H1 (cell line): ENCODE measurements at regions not wholly inside any gene's neighbourhood (a gene's known extent, or its start where the extent isn't known, plus 50 kb on each side); places are given as distances from the start of the nearest gene placed in this dataset.

ENCODE experiments used
- CTCF ChIA-PET: fragments of 300-600 bp; sonication (Branson Sonifier 250); formaldehyde crosslinking; loops from one replicate; lab custom pipeline; 2021; ENCODE audit not compliant: partially characterized antibody; lab: Charles Lee
- POLR2A ChIA-PET: fragments of 300-600 bp; sonication (Branson Sonifier 250); formaldehyde crosslinking; loops from one replicate; lab custom pipeline; 2021; ENCODE audit warnings: inconsistent platforms; ENCODE audit not compliant: partially characterized antibody; lab: Charles Lee
- DNase-seq, 2 experiments: peaks; one replicate each; pipeline versions ENCODE4 v3.0.0 to v3.0.0-alpha.2; 2010 to 2022; ENCODE audit warnings: low spot score in 2 of 2, low read depth in 1 of 2, mixed read lengths in 1 of 2
- FAIRE-seq: peaks from 2 replicates; lab custom pipeline; 2011; peaks lifted over from hg19 to GRCh38; lab: Jason Lieb, UNC
- H2AFZ ChIP-seq: 2 replicates; pipeline ENCODE4 v1.8.1; 2012; ENCODE audit warnings: low read length, inconsistent platforms
- H2AK5ac ChIP-seq: 2 replicates; pipeline ENCODE4 v1.6.1; 2013; ENCODE audit warnings: low read depth, low read length
- H2BK120ac ChIP-seq: replicated peaks from 2 replicates; pipeline ENCODE3; 2013; ENCODE audit warnings: low read depth, low read length, inconsistent platforms
- H2BK12ac ChIP-seq: 2 replicates; pipeline ENCODE4 v1.6.1; 2013; ENCODE audit warnings: low read depth, low read length
- H2BK15ac ChIP-seq: 2 replicates; pipeline ENCODE4 v1.6.1; 2013; ENCODE audit warnings: low read length
- H2BK20ac ChIP-seq: 2 replicates; pipeline ENCODE4 v1.6.1; 2013; ENCODE audit warnings: low read length
- H2BK5ac ChIP-seq: 2 replicates; pipeline ENCODE4 v1.6.1; 2013; ENCODE audit warnings: low read depth, low read length
- H3K14ac ChIP-seq: 2 replicates; pipeline ENCODE4 v1.6.1; 2013; ENCODE audit warnings: inconsistent platforms; ENCODE audit not compliant: insufficient read length
- H3K18ac ChIP-seq: 2 replicates; pipeline ENCODE4 v1.6.1; 2013; ENCODE audit warnings: low read length; ENCODE audit errors: extremely low read depth
- H3K23ac ChIP-seq: 2 replicates; pipeline ENCODE4 v1.6.1; 2013; ENCODE audit warnings: inconsistent platforms; ENCODE audit not compliant: insufficient read length
- H3K23me2 ChIP-seq: 2 replicates; pipeline ENCODE4 v1.6.1; 2013; ENCODE audit warnings: low read depth, low read length
- H3K27ac ChIP-seq: 2 replicates; pipeline ENCODE4 v1.6.1; 2011; ENCODE audit warnings: low read depth, low read length, inconsistent platforms
- H3K27me3 ChIP-seq, 4 experiments: replicated peaks in 1 of 4; 1 replicate in 1 of 4; 2 replicates in 3 of 4; pipeline versions ENCODE4 v1.6.1 to v1.8.1; 2011 to 2013; ENCODE audit warnings: low read length in 3 of 4, mild to moderate bottlenecking in 3 of 4, inconsistent platforms in 2 of 4, mixed read lengths in 2 of 4, moderate library complexity in 1 of 4; ENCODE audit not compliant: control insufficient read depth in 3 of 4, insufficient read depth in 3 of 4; ENCODE audit errors: extremely low read depth in 1 of 4
- H3K36me3 ChIP-seq, 4 experiments: 2 replicates each; pipeline versions ENCODE4 v1.6.1 to v1.8.1; 2011 to 2013; ENCODE audit warnings: mild to moderate bottlenecking in 4 of 4, low read length in 3 of 4, moderate library complexity in 2 of 4, control low read depth in 1 of 4, inconsistent platforms in 1 of 4; ENCODE audit not compliant: insufficient read depth in 4 of 4, control insufficient read depth in 2 of 4
- H3K4ac ChIP-seq: replicated peaks from 2 replicates; pipeline ENCODE3; 2013; ENCODE audit warnings: low read length, low read depth, mixed read lengths, inconsistent platforms; ENCODE audit not compliant: insufficient read length
- H3K4me1 ChIP-seq, 4 experiments: replicated peaks in 1 of 4; 1 replicate in 1 of 4; 2 replicates in 3 of 4; pipeline versions ENCODE4 v1.6.1 to v1.8.1; 2011 to 2013; ENCODE audit warnings: low read length in 3 of 4, inconsistent platforms in 2 of 4, mixed read lengths in 1 of 4; ENCODE audit not compliant: insufficient read depth in 4 of 4, control insufficient read depth in 3 of 4
- H3K4me2 ChIP-seq, 2 experiments: 2 replicates each; pipeline versions ENCODE4 v1.6.1 to v1.8.1; 2011 to 2013; ENCODE audit warnings: low read depth in 2 of 2, low read length in 2 of 2, control low read depth in 1 of 2, inconsistent platforms in 1 of 2, mild to moderate bottlenecking in 1 of 2; ENCODE audit not compliant: insufficient read depth in 1 of 2
- H3K4me3 ChIP-seq, 4 experiments: fragments of 200-600, 300-600 bp in 1 of 4; sonication (generic), shearing (Covaris generic), sonication (Bioruptor Twin) in 1 of 4; 2 replicates each; pipeline versions ENCODE4 v1.5.1 to v1.8.1; 2011 to 2016; ENCODE audit warnings: low read length in 4 of 4, low read depth in 3 of 4, control low read depth in 2 of 4, inconsistent platforms in 2 of 4, mild to moderate bottlenecking in 2 of 4, mixed read lengths in 1 of 4, moderate library complexity in 1 of 4; ENCODE audit not compliant: insufficient read depth in 2 of 4; ENCODE audit errors: extremely low read depth in 1 of 4
- H3K56ac ChIP-seq: replicated peaks from 2 replicates; pipeline ENCODE3; 2013; ENCODE audit warnings: low read depth, mild to moderate bottlenecking, mixed read lengths, low read length, inconsistent platforms; ENCODE audit not compliant: insufficient read length
- H3K79me1 ChIP-seq: 2 replicates; pipeline ENCODE4 v1.6.1; 2013; ENCODE audit warnings: low read depth, low read length, control low read depth
- H3K79me2 ChIP-seq, 2 experiments: 2 replicates each; pipeline versions ENCODE4 v1.6.1 to v1.8.1; 2012 to 2013; ENCODE audit warnings: low read length in 2 of 2, mild to moderate bottlenecking in 2 of 2, inconsistent platforms in 1 of 2; ENCODE audit not compliant: insufficient read depth in 2 of 2, control insufficient read depth in 1 of 2
- H3K9ac ChIP-seq, 4 experiments: replicated peaks in 1 of 4; 1 replicate in 1 of 4; 2 replicates in 3 of 4; pipeline versions ENCODE4 v1.6.1 to v1.8.1; 2011 to 2013; ENCODE audit warnings: low read depth in 3 of 4, low read length in 3 of 4, control low read depth in 2 of 4, mild to moderate bottlenecking in 2 of 4, moderate library complexity in 2 of 4, inconsistent platforms in 1 of 4; ENCODE audit errors: extremely low read depth in 1 of 4
- H3K9me3 ChIP-seq, 2 experiments: 2 replicates each; pipeline versions ENCODE4 v1.6.1 to v1.8.1; 2012 to 2013; ENCODE audit warnings: mild to moderate bottlenecking in 2 of 2, moderate library complexity in 2 of 2, control low read depth in 1 of 2, inconsistent platforms in 1 of 2, low read depth in 1 of 2, low read length in 1 of 2, mixed read lengths in 1 of 2; ENCODE audit not compliant: insufficient read depth in 2 of 2
- H4K20me1 ChIP-seq, 2 experiments: replicated peaks in 1 of 2; 2 replicates each; pipeline versions ENCODE3 to v1.8.1; 2011 to 2013; ENCODE audit warnings: inconsistent platforms in 2 of 2, low read length in 2 of 2, mild to moderate bottlenecking in 1 of 2; ENCODE audit not compliant: insufficient read depth in 2 of 2, control insufficient read depth in 1 of 2
- H4K5ac ChIP-seq: 2 replicates; pipeline ENCODE4 v1.6.1; 2013; ENCODE audit warnings: low read length, low read depth, mixed read lengths, inconsistent platforms; ENCODE audit not compliant: insufficient read length
- H4K8ac ChIP-seq: 2 replicates; pipeline ENCODE4 v1.8.0; 2013; ENCODE audit warnings: mild to moderate bottlenecking, moderate library complexity, low read length, inconsistent platforms; ENCODE audit not compliant: insufficient read depth; ENCODE audit errors: extremely low read depth
- H4K91ac ChIP-seq: replicated peaks from 2 replicates; pipeline ENCODE3; 2013; ENCODE audit warnings: low read length, mixed read lengths, inconsistent platforms; ENCODE audit not compliant: insufficient read length
- RBBP5 ChIP-seq: IDR thresholded peaks from 2 replicates; pipeline ENCODE4 v1.7.1; 2012; ENCODE audit warnings: low read depth, mild to moderate bottlenecking, inconsistent platforms, low read length, moderate library complexity, borderline replicate concordance
- ZNF274 ChIP-seq: IDR thresholded peaks from 2 replicates; pipeline ENCODE4 v1.7.0; 2012; ENCODE audit warnings: low read length, borderline replicate concordance; ENCODE audit errors: extremely low read depth
- WGBS, 2 experiments: shearing (Covaris generic) in 1 of 2; methylation state at CpG; one replicate each; pipeline versions ENCODE4 v1.1.6 to v1.1.7; 2013 to 2015; ENCODE audit warnings: low lambda C conversion rate in 2 of 2, mixed read lengths in 2 of 2, inconsistent platforms in 1 of 2, low coverage in 1 of 2, missing lambda C conversion rate in 1 of 2; ENCODE audit not compliant: insufficient replicate concordance in 2 of 2, insufficient coverage in 1 of 2, insufficient read length in 1 of 2; ENCODE audit errors: extremely low coverage in 1 of 2, missing lambda C conversion rate in 1 of 2; 5-methylcytosine and 5-hydroxymethylcytosine counted together

DNA sequence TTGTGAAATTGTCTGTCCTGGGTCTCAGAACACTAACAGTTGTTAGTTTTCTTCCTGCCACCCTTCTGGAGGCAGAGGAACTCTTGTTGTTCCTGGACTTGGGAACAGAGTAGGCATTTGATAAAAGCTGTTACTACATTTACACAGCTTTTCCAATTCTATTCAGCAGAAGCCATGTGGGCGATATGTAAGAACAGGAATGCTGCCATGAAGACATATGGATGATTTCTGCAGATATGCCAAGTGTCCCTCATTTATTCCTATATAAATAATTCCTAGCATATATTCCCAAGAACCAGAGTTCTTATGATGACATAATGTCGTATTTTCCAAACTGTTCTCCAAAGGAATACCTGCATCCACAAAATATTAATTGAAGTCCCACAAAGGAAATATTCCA is 135.9 kb upstream of the DAB2 start:
- Histone ChIP-seq H3K18ac (no peak overlapping the region), H3K4ac (no peak overlapping the region)
- CTCF ChIA-PET: interaction anchor here (1.4 to 1.9 kb wide), 2 partner anchors 13 to 184 kb away, joined by 4 to 7 read pairs; no protein-coding TSS in a partner anchor

More for the DNA sequence above, 135.9 kb upstream of the DAB2 start:
- Histone ChIP-seq H2BK20ac (no peak overlapping the region), H3K4me3 (no peak overlapping the region)
- no peak for TF ChIP-seq ZNF274
- no peak for TF ChIP-seq RBBP5
- TF ChIP-seq, all 59 proteins: peak for 0
- Histone ChIP-seq H4K91ac (no peak overlapping the region), H2AFZ (no peak overlapping the region), H2BK5ac (no peak overlapping the region), H3K23me2 (no peaks in the 10 kb centered on the region), H3K14ac (no peak overlapping the region), H2BK12ac (no peak overlapping the region), H2BK120ac (no peak overlapping the region), H3K56ac (no peak overlapping the region), H4K5ac (no peak overlapping the region), H3K36me3 (no peaks in the 10 kb centered on the region), H3K9ac (no peak overlapping the region), H4K20me1 (no peaks in the 10 kb centered on the region), H3K27ac (no peak overlapping the region), H3K79me1 (no peaks in the 10 kb centered on the region), H2BK15ac (no peak overlapping the region), H3K27me3 (no peaks in the 10 kb centered on the region), H3K4me2 (no peak overlapping the region), H3K23ac (no peak overlapping the region), H2AK5ac (no peak overlapping the region), H3K4me1 (no peaks in the 10 kb centered on the region), H3K79me2 (no peaks in the 10 kb centered on the region), H3K9me3 (no peaks in the 10 kb centered on the region), H4K8ac (no peak overlapping the region)
- DNase-seq (no peak), FAIRE-seq (no peak)
- POLR2A ChIA-PET: no interaction called here
- 93% methylated on average over 2 of the region's 2 CpGs; no CpG with 5 or more reads in 1 of the 2 experiments for WGBS, 2 experiments
